Activated T-helper 2 cell treated with anti-CD3 and anti-CD28 coated beads, Interferon-gamma antibody, Interleukin-2, Interleukin-4, amounts not matched to agents 10 μg/mL and 5 μg/mL and 100 μg/mL, durations not matched to agents 14 hours and 24 hours and 36 hours (primary cell): ENCODE measurements at regions not wholly inside any gene's neighbourhood (a gene's known extent, or its start where the extent isn't known, plus 50 kb on each side); places are given as distances from the start of the nearest gene placed in this dataset.

Experiments
- DNase-seq: peaks from one replicate; pipeline ENCODE4 v3.0.0; 2021; ENCODE audit warnings: low spot score
- H3K27ac Mint-ChIP-seq: one replicate; pipeline ENCODE4 v1.8.0; 2021; ENCODE audit warnings: mixed read lengths
- H3K27me3 Mint-ChIP-seq: one replicate; pipeline ENCODE4 v1.8.0; 2021; ENCODE audit warnings: low read depth, mixed read lengths
- H3K36me3 Mint-ChIP-seq: one replicate; pipeline ENCODE4 v1.8.0; 2021; ENCODE audit warnings: low read depth, mixed read lengths
- H3K4me1 Mint-ChIP-seq: one replicate; pipeline ENCODE4 v1.8.0; 2021; ENCODE audit warnings: low read depth, mixed read lengths
- H3K4me3 Mint-ChIP-seq: one replicate; pipeline ENCODE4 v1.8.0; 2021; ENCODE audit warnings: low read depth, mild to moderate bottlenecking, moderate library complexity, mixed read lengths
- H3K9me3 Mint-ChIP-seq: one replicate; pipeline ENCODE4 v1.8.0; 2021; ENCODE audit warnings: mixed read lengths
- intact Hi-C: fragments of 100-400 bp; cut with micrococcal nuclease; formaldehyde crosslinking; loops from one replicate; pipeline ENCODE4 v1.15.1; 2023

DNA sequence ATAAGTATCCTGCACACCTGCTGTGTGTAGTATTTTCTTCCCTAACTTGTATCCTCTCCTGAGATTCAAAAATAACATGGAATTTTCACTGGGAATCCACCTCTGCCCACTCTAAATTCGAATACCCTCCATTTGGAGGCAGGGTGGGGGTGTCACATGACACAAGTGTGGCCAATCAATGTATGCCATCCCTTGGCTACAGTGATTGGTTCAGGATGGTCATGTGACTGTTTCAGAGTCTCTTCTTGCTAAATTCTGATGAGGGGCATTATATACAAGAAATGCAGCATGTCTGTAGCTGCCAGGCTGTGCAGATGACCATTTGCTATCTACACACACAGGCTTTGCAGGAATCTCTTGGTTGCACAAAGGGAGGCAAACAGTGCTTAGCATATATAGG lies 86.8 kb upstream of the TMEM132C start:
- Mint-ChIP-seq H3K4me3 (no peak overlapping the region), H3K4me1 (no peaks in the 10 kb centered on the region), H3K9me3 (peaks cover 31% of the 10 kb centered on the region), H3K27ac (no peak overlapping the region), H3K27me3 (no peaks in the 10 kb centered on the region), H3K36me3 (no peaks in the 10 kb centered on the region)
- intact Hi-C loops, result no loop called here
- no peak for DNase-seq

DNA sequence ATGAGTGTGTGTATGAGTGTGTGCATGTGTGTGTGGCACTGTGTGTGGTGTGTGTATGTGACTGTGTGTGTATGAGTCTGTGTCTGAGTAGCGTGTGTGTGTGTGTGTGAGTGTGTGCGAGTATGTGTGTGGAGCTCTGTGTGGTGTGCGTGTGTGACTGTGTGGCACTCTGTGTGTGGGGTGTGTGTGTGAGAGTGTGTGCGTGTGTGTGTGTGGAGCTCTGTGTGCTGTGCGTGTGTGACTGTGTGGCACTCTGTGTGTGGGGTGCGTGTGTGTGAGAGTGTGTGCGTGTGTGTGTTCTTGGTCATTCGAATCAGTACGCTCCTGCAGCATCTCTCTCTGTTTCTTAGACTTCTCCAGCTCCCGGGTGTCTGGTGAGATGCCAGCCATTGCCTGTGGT lies 76.9 kb upstream of the TMEM132C start:
- H3K4me3 Mint-ChIP-seq, result no peak overlapping the region
- no peaks in the 10 kb centered on the region for H3K27me3 Mint-ChIP-seq
- peaks cover 22% of the 10 kb centered on the region for H3K9me3 Mint-ChIP-seq
- no peak for DNase-seq
- no peaks in the 10 kb centered on the region for H3K36me3 Mint-ChIP-seq
- no peaks in the 10 kb centered on the region for H3K4me1 Mint-ChIP-seq
- no peak overlapping the region for H3K27ac Mint-ChIP-seq
- intact Hi-C loops, result no loop called here

DNA sequence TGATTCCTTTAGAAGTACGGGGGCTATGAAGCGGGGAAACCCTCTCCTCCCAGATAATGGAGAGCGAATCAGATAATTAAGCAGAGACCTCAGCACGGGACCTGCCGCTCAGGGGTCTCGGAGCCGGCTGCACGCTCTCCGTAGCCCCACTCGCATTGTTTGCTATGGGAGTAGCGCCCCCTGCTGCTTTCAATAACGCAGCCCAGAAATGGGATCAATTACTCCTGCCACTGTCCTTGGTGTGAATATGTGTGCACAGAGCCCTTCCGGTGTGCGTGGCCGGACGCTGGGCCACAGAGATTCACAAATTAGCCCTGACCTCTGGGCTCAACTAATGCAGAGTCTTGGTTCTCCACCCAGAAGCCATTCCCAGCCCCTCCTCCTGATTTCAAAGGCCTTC lies 76.4 kb upstream of the TMEM132C start:
- DNase-seq, result no peak
- Mint-ChIP-seq H3K36me3 (no peaks in the 10 kb centered on the region), H3K4me1 (no peaks in the 10 kb centered on the region), H3K4me3 (no peak overlapping the region), H3K9me3 (peaks cover 22% of the 10 kb centered on the region), H3K27me3 (no peaks in the 10 kb centered on the region), H3K27ac (no peak overlapping the region)
- intact Hi-C loops, result no loop called here

DNA sequence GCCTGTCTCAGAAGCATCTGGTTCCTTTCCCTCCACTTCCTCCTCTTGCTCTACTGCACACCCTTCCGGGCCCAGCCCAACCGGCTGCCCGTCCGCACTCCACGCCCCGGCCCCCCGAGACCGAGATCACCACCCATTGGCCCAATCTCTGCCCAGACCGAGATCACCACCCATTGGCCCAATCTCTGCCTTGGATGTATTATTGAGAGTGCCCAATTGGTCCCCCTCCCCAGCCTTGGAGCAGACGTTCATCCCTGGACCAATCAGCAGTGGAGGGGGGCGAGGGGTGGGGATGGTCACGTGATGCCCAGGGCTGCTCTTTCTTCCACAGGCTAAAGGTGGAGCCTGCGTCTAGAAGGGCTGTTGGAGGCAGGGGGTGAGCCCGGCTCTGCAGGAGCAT lies 75.6 kb upstream of the TMEM132C start:
- H3K9me3 Mint-ChIP-seq, result peaks cover 28% of the 10 kb centered on the region
- intact Hi-C loops, result no loop called here
- H3K4me1 Mint-ChIP-seq, result no peaks in the 10 kb centered on the region
- no peak overlapping the region for H3K27ac Mint-ChIP-seq
- H3K36me3 Mint-ChIP-seq, result no peaks in the 10 kb centered on the region
- DNase-seq, result no peak
- no peak overlapping the region for H3K4me3 Mint-ChIP-seq
- no peaks in the 10 kb centered on the region for H3K27me3 Mint-ChIP-seq

DNA sequence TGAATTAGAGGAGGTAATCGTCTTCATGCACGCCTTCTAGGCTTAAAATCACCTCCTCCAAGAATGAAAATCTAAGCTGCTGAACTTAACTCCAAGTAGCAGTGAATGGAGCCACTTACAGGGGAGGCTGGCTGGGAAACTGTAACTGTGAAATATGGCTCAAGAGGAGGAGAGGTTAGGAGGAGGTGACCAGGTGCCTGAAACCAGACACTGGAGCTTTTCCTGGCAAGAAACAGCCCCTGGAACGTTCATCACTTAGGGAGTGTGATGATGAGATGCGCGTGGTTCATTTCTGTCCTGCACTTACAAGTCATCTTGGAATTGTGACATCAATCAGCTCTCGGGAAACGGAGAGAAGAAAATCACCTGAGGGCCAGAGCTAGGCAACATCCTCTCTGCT lies 62.3 kb upstream of the TMEM132C start:
- no peak overlapping the region for H3K27ac Mint-ChIP-seq
- no peaks in the 10 kb centered on the region for H3K27me3 Mint-ChIP-seq
- DNase-seq, result no peak
- H3K4me3 Mint-ChIP-seq, result no peak overlapping the region
- no peaks in the 10 kb centered on the region for H3K4me1 Mint-ChIP-seq
- no peaks in the 10 kb centered on the region for H3K36me3 Mint-ChIP-seq
- intact Hi-C loops, result no loop called here
- H3K9me3 Mint-ChIP-seq, result peaks cover 14% of the 10 kb centered on the region

DNA sequence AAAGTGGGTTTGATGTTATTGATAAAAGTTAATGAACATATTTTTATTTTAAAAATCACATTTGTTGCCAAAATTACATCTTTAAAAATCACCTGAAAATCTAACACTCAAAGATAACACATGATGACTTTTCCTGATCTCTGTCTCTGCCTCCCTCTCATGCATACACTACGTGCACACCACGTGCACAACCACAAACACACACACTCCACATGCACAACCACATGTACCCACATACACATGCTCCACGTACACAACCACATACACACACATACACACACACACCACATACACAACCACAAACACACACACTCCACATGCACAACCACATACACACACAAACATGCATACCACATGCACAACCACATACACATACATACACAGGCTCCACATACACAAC lies 61.8 kb upstream of the TMEM132C start:
- intact Hi-C loops, result no loop called here
- Mint-ChIP-seq H3K9me3 (peaks cover 10% of the 10 kb centered on the region), H3K4me1 (no peaks in the 10 kb centered on the region), H3K36me3 (no peaks in the 10 kb centered on the region), H3K4me3 (no peak overlapping the region), H3K27me3 (no peaks in the 10 kb centered on the region), H3K27ac (no peak overlapping the region)
- DNase-seq, result no peak

DNA sequence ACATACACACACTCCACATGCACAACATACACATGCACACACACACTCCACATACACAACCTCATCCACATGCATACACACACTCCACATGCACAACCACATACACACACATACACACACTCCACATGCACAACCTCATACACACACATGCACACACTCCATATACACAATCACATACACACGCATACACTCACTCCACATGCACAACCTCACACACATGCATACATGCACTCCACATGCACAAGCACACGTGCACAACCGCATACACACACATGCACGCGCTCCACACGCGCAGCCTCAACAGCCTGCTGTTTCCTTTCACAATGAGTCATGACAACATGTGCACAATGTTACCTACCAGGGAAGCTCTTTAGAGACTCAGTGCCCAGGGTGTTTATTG lies 61.2 kb upstream of the TMEM132C start:
- H3K27me3 Mint-ChIP-seq, result no peaks in the 10 kb centered on the region
- H3K36me3 Mint-ChIP-seq, result no peaks in the 10 kb centered on the region
- DNase-seq, result no peak
- H3K4me1 Mint-ChIP-seq, result no peaks in the 10 kb centered on the region
- H3K4me3 Mint-ChIP-seq, result no peak overlapping the region
- peaks cover 11% of the 10 kb centered on the region for H3K9me3 Mint-ChIP-seq
- intact Hi-C loops, result no loop called here
- H3K27ac Mint-ChIP-seq, result no peak overlapping the region
